HEK293 (cell line): ENCODE measurements at regions not wholly inside any gene's neighbourhood (a gene's known extent, or its start where the extent isn't known, plus 50 kb on each side); places are given as distances from the start of the nearest gene placed in this dataset.

Experiments
- CTCF ChIA-PET: fragments of 350-600 bp; formaldehyde crosslinking; extraction: SDS; loops from one replicate; lab custom pipeline; 2021; ENCODE audit warnings: antibody characterized with exemption; lab: Yijun Ruan, JAX
- POLR2A ChIA-PET: fragments of 300-600 bp; formaldehyde crosslinking; extraction: SDS; loops from one replicate; lab custom pipeline; 2020; ENCODE audit warnings: antibody characterized with exemption, inconsistent platforms; lab: Yijun Ruan, JAX
- H3K27ac ChIP-seq: fragments of 200-500 bp; sonication (Bioruptor generic); 2 replicates; pipeline ENCODE4 v1.5.1; 2014; ENCODE audit warnings: low read depth, low read length, control low read depth, inconsistent platforms; ENCODE audit errors: extremely low read depth
- H3K36me3 ChIP-seq, 2 experiments: fragments of 200-500 bp in 1 of 2; sonication (Bioruptor generic) in 1 of 2; 1 replicate in 1 of 2; 2 replicates in 1 of 2; pipeline ENCODE4 v1.5.1; 2014 to 2017; ENCODE audit warnings: inconsistent platforms in 2 of 2, low read length in 2 of 2; ENCODE audit not compliant: control insufficient read depth in 2 of 2, insufficient read depth in 1 of 2
- H3K4me1 ChIP-seq: fragments of 200-500 bp; sonication (Bioruptor generic); 2 replicates; pipeline ENCODE4 v1.5.1; 2014; ENCODE audit warnings: mild to moderate bottlenecking, low read length, inconsistent platforms; ENCODE audit not compliant: control insufficient read depth, insufficient read depth
- H3K4me3 ChIP-seq: 2 replicates; pipeline ENCODE4 v1.5.1; 2011; ENCODE audit warnings: low read depth, mild to moderate bottlenecking, control low read depth, low read length, moderate library complexity
- H3K9me3 ChIP-seq: fragments of 200-500 bp; sonication (Bioruptor generic); 2 replicates; pipeline ENCODE4 v1.5.1; 2014; ENCODE audit warnings: low read depth, low read length, inconsistent platforms; ENCODE audit not compliant: control insufficient read depth, insufficient read depth
- HOXA7 ChIP-seq: sonication (generic); formaldehyde crosslinking; IDR thresholded peaks from 2 replicates; pipeline ENCODE4 v1.8.1; 2022; ENCODE audit warnings: missing genetic modification reagents, borderline replicate concordance
- KLF1 ChIP-seq: fragments of 450-650 bp; formaldehyde crosslinking; IDR thresholded peaks from 2 replicates; pipeline ENCODE4 v1.5.1; 2016; ENCODE audit warnings: missing biosample characterization, missing genetic modification characterization
- KLF10 ChIP-seq: fragments of 450-650 bp; IDR thresholded peaks from 2 replicates; pipeline ENCODE4 v1.5.1; 2018; ENCODE audit warnings: missing biosample characterization, mild to moderate bottlenecking, missing genetic modification characterization
- KLF8 ChIP-seq: fragments of 450-650 bp; formaldehyde crosslinking; IDR thresholded peaks from 2 replicates; pipeline ENCODE4 v1.5.1; 2016; ENCODE audit warnings: missing biosample characterization, missing genetic modification characterization
- MYNN ChIP-seq: fragments of 450-650 bp; formaldehyde crosslinking; IDR thresholded peaks from 2 replicates; pipeline ENCODE4 v1.5.1; 2016; ENCODE audit warnings: missing biosample characterization, missing genetic modification characterization, borderline replicate concordance
- PRDM1 ChIP-seq: fragments of 450-650 bp; formaldehyde crosslinking; IDR thresholded peaks from 2 replicates; pipeline ENCODE4; 2016; ENCODE audit warnings: missing biosample characterization, missing genetic modification characterization
- SETDB1 ChIP-seq: IDR thresholded peaks from one replicate; pipeline ENCODE4 v1.6.1; 2017; ENCODE audit warnings: mild to moderate bottlenecking, low read length, moderate library complexity, mixed read lengths; ENCODE audit not compliant: insufficient read length
- SP2 ChIP-seq: fragments of 450-650 bp; formaldehyde crosslinking; IDR thresholded peaks from 2 replicates; pipeline ENCODE4 v1.5.1; 2016; ENCODE audit warnings: missing biosample characterization, missing genetic modification characterization
- YY1 ChIP-seq: fragments of 450-650 bp; formaldehyde crosslinking; IDR thresholded peaks from 2 replicates; pipeline ENCODE4 v1.5.1; 2018; ENCODE audit warnings: missing biosample characterization, missing genetic modification characterization
- ZBTB7A ChIP-seq: fragments of 450-650 bp; formaldehyde crosslinking; IDR thresholded peaks from 2 replicates; pipeline ENCODE4 v1.5.1; 2016; ENCODE audit warnings: low read depth, missing biosample characterization, missing genetic modification characterization
- ZFP3 ChIP-seq: fragments of 450-650 bp; formaldehyde crosslinking; IDR thresholded peaks from 2 replicates; pipeline ENCODE4 v1.5.1; 2016; ENCODE audit warnings: low read depth, missing biosample characterization, missing genetic modification characterization
- ZFP37 ChIP-seq: fragments of 450-650 bp; formaldehyde crosslinking; IDR thresholded peaks from 2 replicates; pipeline ENCODE4 v1.5.1; 2016; ENCODE audit warnings: missing biosample characterization, missing genetic modification characterization
- ZFP69B ChIP-seq: fragments of 450-650 bp; formaldehyde crosslinking; IDR thresholded peaks from 2 replicates; pipeline ENCODE4 v1.5.1; 2016; ENCODE audit warnings: missing biosample characterization, missing genetic modification characterization
- ZNF221 ChIP-seq: fragments of 450-650 bp; formaldehyde crosslinking; IDR thresholded peaks from 2 replicates; pipeline ENCODE4 v1.5.1; 2017; ENCODE audit warnings: missing biosample characterization, missing genetic modification characterization, borderline replicate concordance
- ZNF239 ChIP-seq: fragments of 450-650 bp; formaldehyde crosslinking; IDR thresholded peaks from 2 replicates; pipeline ENCODE4 v1.5.1; 2016; ENCODE audit warnings: missing biosample characterization, missing genetic modification characterization
- ZNF302 ChIP-seq: fragments of 450-650 bp; formaldehyde crosslinking; IDR thresholded peaks from 2 replicates; pipeline ENCODE4 v1.5.1; 2016; ENCODE audit warnings: missing biosample characterization, missing genetic modification characterization, low read depth
- ZNF354C ChIP-seq: fragments of 450-650 bp; formaldehyde crosslinking; IDR thresholded peaks from 2 replicates; pipeline ENCODE4 v1.5.1; 2016; ENCODE audit warnings: missing biosample characterization, missing genetic modification characterization, low read depth, borderline replicate concordance
- ZNF544 ChIP-seq: fragments of 450-650 bp; formaldehyde crosslinking; IDR thresholded peaks from 2 replicates; pipeline ENCODE4 v1.5.0; 2017; ENCODE audit warnings: missing biosample characterization, missing genetic modification characterization
- ZNF560 ChIP-seq: fragments of 450-650 bp; formaldehyde crosslinking; IDR thresholded peaks from 2 replicates; pipeline ENCODE4 v1.5.1; 2017; ENCODE audit warnings: missing biosample characterization, missing genetic modification characterization, borderline replicate concordance
- ZNF629 ChIP-seq: fragments of 450-650 bp; formaldehyde crosslinking; IDR thresholded peaks from 2 replicates; pipeline ENCODE4 v1.5.1; 2017; ENCODE audit warnings: missing biosample characterization, missing genetic modification characterization
- ZNF830 ChIP-seq: fragments of 450-650 bp; IDR thresholded peaks from 2 replicates; pipeline ENCODE4 v1.5.0; 2018; ENCODE audit warnings: missing biosample characterization, missing genetic modification characterization, low read depth, mild to moderate bottlenecking, moderate library complexity
- TF ChIP-seq, protein P1 (sequence below): fragments of 450-650 bp; formaldehyde crosslinking; IDR thresholded peaks from 2 replicates; pipeline ENCODE4; 2016; ENCODE audit warnings: missing biosample characterization, missing genetic modification characterization
- TF ChIP-seq, protein P2 (sequence below): fragments of 450-650 bp; formaldehyde crosslinking; IDR thresholded peaks from 2 replicates; pipeline ENCODE4 v1.5.1; 2017; ENCODE audit warnings: missing biosample characterization, missing genetic modification characterization
- TF ChIP-seq, protein P3 (sequence below): fragments of 450-650 bp; formaldehyde crosslinking; IDR thresholded peaks from 2 replicates; pipeline ENCODE4 v1.5.1; 2016; ENCODE audit warnings: missing biosample characterization, missing genetic modification characterization

DNA sequence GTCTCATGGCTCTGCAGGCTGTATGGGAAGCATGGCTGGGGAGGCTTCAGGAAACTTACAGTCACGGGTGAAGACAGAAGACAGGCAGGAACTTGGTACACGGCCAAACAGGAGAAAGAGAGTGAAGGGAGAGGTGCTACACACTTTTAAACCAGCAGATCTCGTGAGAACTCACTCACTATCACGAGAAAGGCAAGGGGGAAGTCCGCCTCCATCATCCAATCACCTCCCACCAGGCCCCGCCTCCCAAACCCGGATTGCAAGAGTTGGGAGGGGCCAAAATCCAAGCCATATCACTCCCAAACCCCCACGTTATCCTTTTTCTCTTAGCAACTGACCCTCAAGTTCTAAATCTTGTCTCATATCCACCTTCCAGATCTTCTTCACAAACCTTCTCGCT lies 1710.5 kb upstream of the TENM3 start:
- H3K27ac ChIP-seq: no peak overlapping the region
- POLR2A ChIA-PET: no interaction called here
- H3K36me3 ChIP-seq: no peaks in the 10 kb centered on the region
- TF ChIP-seq ZBTB7A (tag by site-specific recombination) (no peak), ZNF830 (no peak), PRDM1 (no peak), ZFP3 (no peak), KLF8 (tag by site-specific recombination) (no peak), SP2 (tag by site-specific recombination) (no peak), HOXA7 (CRISPR knock-in tag) (no peak), SETDB1 (no peak), KLF1 (tag by site-specific recombination) (no peak)
- TF ChIP-seq, protein P1, sequence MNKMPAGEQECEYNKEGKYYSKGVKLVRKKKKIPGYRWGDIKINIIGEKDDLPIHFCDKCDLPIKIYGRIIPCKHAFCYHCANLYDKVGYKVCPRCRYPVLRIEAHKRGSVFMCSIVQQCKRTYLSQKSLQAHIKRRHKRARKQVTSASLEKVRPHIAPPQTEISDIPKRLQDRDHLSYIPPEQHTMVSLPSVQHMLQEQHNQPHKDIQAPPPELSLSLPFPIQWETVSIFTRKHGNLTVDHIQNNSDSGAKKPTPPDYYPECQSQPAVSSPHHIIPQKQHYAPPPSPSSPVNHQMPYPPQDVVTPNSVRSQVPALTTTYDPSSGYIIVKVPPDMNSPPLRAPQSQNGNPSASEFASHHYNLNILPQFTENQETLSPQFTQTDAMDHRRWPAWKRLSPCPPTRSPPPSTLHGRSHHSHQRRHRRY (tag by site-specific recombination): no peak
- no peaks in the 10 kb centered on the region for H3K4me1 ChIP-seq
- H3K4me3 ChIP-seq: no peak overlapping the region
- no peaks in the 10 kb centered on the region for H3K9me3 ChIP-seq
- CTCF ChIA-PET: no interaction called here

DNA sequence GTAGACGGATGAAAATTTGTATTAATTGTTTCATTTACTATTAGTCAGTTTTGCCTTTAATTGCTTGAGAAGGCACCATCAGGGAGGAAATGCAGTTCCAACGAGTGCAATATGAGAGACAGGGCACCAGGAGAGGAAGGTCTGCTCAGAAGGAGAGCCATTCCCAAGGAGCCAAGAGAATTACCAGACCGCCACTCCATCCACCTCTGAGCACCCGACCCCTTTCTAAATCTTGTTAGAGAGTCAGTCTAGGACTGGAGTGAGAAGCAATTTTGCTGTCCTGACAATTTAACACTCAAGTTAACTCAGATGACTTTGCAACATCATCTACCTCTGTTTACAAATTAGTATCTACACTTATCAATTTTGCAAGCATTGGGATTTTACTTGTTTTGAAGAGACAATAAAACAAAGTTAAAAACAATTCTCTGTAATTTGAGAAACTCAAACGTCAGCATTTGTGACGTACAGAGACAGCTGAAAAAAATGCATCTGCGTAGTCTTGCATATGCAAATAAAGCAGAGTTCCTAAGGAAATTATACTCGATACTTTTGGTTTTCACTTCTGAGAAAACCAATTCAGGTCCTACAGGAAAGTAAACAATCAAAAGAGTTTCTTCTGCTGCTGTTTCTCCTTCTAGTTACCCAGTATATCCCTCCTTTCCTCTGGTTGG lies 1704.7 kb upstream of the TENM3 start:
- ChIA-PET CTCF (no interaction called here), POLR2A (no interaction called here)
- Histone ChIP-seq H3K9me3 (no peaks in the 10 kb centered on the region), H3K36me3 (no peaks in the 10 kb centered on the region), H3K4me3 (no peak overlapping the region), H3K27ac (no peak overlapping the region), H3K4me1 (no peaks in the 10 kb centered on the region)
- TF ChIP-seq MYNN (no peak), YY1 (tag by site-specific recombination) (no peak), ZNF629 (tag by site-specific recombination) (peak; percentile 46; the same call in 1 of the 2 replicates), ZNF560 (tag by site-specific recombination) (no peak), KLF10 (tag by site-specific recombination) (no peak), ZNF302 (tag by site-specific recombination) (no peak), ZFP37 (no peak), ZNF354C (tag by site-specific recombination) (no peak), ZNF544 (tag by site-specific recombination) (no peak), ZNF221 (no peak), ZFP69B (tag by site-specific recombination) (no peak), ZNF239 (tag by site-specific recombination) (no peak)
- TF ChIP-seq, protein P2, sequence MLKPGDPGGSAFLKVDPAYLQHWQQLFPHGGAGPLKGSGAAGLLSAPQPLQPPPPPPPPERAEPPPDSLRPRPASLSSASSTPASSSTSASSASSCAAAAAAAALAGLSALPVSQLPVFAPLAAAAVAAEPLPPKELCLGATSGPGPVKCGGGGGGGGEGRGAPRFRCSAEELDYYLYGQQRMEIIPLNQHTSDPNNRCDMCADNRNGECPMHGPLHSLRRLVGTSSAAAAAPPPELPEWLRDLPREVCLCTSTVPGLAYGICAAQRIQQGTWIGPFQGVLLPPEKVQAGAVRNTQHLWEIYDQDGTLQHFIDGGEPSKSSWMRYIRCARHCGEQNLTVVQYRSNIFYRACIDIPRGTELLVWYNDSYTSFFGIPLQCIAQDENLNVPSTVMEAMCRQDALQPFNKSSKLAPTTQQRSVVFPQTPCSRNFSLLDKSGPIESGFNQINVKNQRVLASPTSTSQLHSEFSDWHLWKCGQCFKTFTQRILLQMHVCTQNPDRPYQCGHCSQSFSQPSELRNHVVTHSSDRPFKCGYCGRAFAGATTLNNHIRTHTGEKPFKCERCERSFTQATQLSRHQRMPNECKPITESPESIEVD (tag by site-specific recombination): peak; percentile 16; the same call in 1 of the 2 replicates
- TF ChIP-seq, protein P3, sequence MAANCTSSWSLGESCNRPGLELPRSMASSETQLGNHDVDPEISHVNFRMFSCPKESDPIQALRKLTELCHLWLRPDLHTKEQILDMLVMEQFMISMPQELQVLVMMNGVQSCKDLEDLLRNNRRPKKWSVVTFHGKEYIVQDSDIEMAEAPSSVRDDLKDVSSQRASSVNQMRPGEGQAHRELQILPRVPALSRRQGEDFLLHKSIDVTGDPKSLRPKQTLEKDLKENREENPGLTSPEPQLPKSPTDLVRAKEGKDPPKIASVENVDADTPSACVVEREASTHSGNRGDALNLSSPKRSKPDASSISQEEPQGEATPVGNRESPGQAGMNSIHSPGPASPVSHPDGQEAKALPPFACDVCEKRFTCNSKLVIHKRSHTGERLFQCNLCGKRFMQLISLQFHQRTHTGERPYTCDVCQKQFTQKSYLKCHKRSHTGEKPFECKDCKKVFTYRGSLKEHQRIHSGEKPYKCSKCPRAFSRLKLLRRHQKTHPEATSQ (tag by site-specific recombination): no peak
